CD4-positive, alpha-beta T cell treated with Interferon gamma for 1 hour (primary cell): ENCODE measurements at regions not wholly inside any gene's neighbourhood (a gene's known extent, or its start where the extent isn't known, plus 50 kb on each side); places are given as distances from the start of the nearest gene placed in this dataset.
"Not testable (repeated sequence)": the region's sequence is repeated elsewhere in the genome, so short reads cannot be mapped to it uniquely, and the experiment has no call there.

Experiments
- DNase-seq: peaks from one replicate; pipeline ENCODE4 v3.0.0-alpha.2; 2020

GRCh38 chr16:79914961-79915720 is 314.6 kb upstream of the MAF start:
- DNase-seq = no peak

- no peak for DNase-seq
These were observed 312.2 kb upstream of the MAF start for GRCh38 chr16:79912592-79913310.

DNA sequence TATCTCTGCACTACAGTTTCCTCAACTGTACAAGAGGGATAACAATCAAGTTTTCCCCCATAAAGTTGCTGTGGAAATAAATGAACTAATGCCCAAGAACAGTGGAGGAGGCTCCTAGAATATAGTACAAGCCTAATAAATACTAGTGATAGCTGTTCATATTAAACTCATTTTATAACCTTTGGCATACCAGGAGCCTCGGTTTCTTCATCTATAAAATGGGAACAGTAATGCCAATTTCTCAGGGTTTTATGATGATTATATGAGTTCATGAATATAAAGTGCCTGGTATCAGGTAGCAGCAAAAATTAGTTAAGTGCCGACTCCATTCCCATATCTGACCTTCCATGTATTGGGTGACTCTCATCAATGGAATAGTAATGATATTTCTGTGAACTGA is 311.1 kb upstream of the MAF start:
- DNase-seq = no peak

GRCh38 chr16:79909571-79909970 is 309.0 kb upstream of the MAF start:
- no peak for DNase-seq

DNA sequence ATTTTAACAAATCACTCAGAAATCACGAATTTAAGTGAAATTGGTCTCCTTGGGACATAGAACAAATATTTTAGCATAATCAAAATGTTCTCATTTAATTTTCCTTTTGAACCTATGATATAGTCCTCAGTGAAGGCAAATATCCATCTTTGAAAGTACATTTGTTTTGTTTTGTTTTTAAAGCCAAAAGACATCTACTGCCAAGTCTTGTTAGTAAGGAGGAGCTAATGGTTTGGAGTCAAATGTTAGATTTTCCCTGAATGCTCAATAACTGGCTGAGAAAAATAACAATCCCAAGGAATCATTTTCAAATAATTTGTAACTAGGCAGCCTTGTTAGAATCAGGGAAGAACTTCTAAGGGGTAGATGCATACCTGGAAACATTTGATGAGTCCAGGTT is 302.9 kb upstream of the MAF start:
- DNase-seq = no peak

- no peak for DNase-seq
These were observed 301.8 kb upstream of the MAF start for GRCh38 chr16:79902351-79902750.

DNA sequence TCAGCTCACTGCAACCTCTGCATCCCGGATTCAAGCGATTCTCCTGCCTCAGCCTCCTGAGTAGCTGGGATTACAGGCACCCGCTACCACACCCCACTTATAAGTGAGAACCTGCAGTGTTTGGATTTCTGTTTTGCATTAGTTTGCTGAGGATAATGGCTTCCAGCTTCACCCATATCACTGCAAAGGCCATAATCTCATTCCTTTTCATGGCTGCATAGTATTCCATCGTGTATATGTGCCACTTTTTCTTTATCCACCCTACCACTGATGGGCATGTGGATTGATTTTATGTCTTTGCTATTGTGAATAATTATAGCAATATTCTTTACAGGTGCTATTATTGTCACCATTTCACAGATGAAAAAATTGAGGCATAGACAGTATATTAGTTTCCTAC is 301.0 kb upstream of the MAF start:
- no peak for DNase-seq

DNA sequence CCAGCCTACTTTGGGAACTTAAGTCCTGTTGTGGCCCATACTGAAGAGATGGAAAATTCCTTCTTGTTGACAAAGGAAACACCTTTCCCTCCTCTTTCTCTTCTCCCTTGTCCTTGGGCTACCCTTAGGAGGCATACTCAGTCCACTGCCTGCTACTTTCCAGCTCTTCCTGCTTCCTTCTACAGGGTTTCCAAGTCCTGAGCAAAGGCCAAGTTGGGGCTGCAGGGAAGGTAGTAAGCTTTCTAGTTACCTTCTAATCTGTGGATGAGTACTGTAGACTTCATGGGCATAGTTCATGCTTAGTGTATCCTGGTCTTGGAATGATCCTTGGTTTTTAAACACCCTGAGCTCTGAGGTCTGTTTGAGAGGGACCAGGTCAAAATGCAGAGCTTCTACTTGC is 299.2 kb upstream of the MAF start:
- DNase-seq = no peak

- no peak for DNase-seq
These were observed 298.8 kb upstream of the MAF start for GRCh38 chr16:79899316-79899715.

- DNase-seq = no peak
These were observed 298.2 kb upstream of the MAF start for GRCh38 chr16:79898703-79899102.

DNA sequence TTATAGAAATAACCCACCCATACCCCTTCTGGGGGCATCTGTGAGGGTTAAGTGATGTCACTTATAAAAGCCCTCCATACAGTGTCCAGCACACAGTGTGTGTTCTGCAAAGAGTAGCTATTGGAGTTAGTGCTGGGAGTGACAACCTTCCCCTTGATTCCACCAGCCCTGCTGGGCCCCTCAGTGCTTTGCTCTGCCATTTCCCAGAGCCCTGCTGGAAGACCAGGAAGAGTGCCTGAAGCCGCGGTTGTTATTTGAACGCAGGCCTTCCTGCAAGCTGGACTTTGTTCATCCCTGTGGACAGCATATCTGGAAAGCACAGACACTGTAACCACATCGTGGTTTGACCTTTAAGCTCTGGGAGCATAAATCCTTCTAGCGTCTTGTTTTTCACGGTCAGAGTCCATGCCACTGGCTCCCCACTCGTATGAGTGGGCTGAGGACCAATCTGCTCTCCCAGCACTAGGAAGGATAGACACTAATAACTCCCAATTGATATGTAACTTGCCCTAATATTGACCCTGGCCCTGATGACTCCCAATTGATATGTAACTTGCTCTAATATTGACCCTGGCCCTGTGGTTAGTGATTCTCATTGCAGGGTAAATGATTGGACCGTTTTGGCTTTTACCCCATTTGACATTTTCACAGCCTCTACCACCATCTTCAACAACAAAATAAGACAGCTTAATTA is 297.1 kb upstream of the MAF start:
- no peak for DNase-seq

GRCh38 chr16:79897104-79897452 is 296.5 kb upstream of the MAF start:
- DNase-seq = no peak

GRCh38 chr16:79895917-79896203 is 295.3 kb upstream of the MAF start:
- DNase-seq = no peak

DNA sequence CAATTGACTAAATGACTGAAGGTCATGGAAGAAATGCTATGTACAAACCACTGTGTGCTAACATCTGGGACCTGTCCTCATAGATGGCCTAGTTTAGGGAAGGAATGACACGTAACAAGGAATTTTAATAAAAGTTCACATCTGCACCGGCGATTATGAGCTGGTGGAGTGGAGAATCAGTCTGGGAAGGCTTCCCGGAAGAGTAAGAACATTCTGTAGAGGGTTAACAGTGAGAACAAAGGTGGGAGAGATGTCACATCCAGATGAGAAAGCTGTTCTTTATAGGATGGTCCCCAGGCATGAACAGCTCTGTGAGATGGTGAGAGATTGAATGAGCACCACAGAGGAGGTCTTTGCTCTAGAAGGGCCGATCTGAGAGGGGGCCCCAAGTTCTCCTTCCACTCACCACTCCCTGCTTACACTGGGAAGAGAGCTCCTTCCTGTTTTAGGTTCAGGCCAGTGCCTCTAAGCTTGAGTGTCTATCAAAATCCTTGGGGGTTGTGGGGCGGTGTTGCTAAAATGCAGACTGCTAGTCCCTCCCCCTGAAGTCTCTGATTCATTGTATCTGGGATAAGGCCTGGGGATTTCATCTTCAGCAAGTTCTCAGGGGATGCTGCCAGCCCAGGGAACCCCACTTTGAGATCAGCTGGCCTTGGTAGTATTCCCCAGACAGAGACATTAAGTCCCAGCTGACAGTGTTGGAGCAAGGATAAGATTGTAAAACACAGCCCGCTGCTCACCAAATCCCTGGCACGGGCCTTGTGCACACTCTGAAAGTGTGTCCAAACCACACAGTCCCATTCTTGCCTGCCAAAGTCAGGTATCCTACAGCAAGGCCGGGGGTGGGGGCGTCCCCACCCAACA is 294.7 kb upstream of the MAF start:
- no peak for DNase-seq

GRCh38 chr16:79893445-79893844 is 292.9 kb upstream of the MAF start:
- DNase-seq = no peak

- no peak for DNase-seq
These were observed 291.7 kb upstream of the MAF start for GRCh38 chr16:79892278-79892677.

DNA sequence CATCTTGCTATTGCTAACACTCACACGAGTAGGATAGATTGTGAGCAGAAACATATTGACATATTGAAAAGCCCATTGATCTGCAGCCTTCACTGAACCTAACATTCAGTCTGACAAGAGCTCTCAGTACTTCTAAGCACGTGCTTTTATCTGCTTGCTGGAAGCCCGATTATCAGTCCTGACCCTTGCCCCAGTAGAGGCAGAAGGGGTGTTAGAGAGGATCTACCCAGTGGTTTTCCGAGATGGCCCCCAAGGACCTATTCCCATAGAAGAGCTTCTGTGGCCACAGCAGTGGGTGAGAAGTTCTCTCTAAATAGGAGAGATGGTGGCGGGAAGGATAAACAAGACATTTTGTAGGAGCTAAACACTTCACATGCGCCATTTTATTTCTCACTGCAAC is 290.9 kb upstream of the MAF start:
- DNase-seq = no peak

- no peak for DNase-seq
These were observed 287.3 kb upstream of the MAF start for GRCh38 chr16:79887541-79888540.

DNA sequence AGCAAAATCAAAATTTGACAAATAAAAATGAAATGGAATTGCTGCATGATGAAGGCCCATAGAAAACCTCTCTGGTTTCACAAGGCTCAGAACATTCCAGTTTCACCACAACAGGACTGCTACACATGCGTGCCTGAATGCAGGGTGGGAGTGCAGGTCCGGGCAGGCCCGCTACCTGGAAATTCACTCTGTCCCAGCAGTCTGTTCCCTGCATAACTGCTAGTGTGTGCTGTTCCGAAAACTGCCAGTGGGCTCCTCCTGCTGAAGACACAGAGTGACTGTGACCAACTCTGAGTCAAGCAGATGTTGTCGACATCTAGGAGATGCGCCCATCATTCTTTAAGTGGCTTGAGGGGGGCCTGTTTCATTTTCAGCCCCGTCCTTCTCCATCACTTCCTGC is 284.8 kb upstream of the MAF start:
- DNase-seq = no peak

- DNase-seq = no peak
These were observed 283.0 kb upstream of the MAF start for GRCh38 chr16:79883494-79883893.

DNA sequence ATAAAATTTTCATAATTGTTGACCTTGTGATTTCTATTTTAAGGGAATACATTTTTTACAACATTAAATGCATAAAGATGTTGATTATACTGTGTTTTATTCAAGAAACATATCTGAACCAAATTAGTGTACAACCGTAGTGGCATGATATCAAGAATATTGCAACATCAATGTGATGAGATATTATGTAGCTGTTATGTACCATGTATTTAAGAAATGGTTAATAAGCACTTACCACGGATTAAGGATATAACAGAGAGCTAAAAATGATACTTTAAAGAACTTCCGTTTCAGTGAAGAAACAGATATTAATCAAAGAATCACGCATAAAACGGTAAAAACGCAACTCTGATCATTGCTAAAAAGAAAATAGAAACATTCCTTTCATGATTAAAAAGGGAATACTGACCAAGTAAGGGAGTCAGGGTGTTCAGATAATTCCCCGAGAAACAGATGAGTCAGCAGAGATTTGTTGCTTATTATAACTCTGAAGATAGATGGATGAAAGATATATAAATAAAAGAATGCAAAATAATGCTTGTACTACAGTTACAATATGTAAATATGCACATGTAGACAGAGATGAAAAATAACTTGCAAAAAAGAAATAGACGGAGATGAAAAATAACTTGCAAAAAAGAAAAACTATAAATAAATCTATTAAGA is 281.9 kb upstream of the MAF start:
- no peak for DNase-seq

GRCh38 chr16:79881107-79881506 is 280.6 kb upstream of the MAF start:
- not testable (repeated sequence) for DNase-seq
